ENCODE measurements at regions not wholly inside any gene's neighbourhood (a gene's known extent, or its start where the extent isn't known, plus 50 kb on each side); places are given as distances from the start of the nearest gene placed in this dataset.

GRCh38 chr11:116534270-116534975, 238.4 kb downstream of the BUD13 start:
- intact Hi-C loops (cut with micrococcal nuclease; ENCODE audit: unreplicated experiment): no loop called here
- peaks cover 0 to 2% of the 10 kb centered on the region in 2 experiments; a peak in 2 of 5 replicates for H3K27me3 ChIP-seq (ENCODE audit: control insufficient read depth in 1 of 2, insufficient read depth in 2 of 2, low read length in 2 of 2)
- DNase-seq (ENCODE audit: low spot score) (no peak), FAIRE-seq (no peak), ATAC-seq (no peak)
- no peaks in the 10 kb centered on the region for H3K4me1 ChIP-seq (ENCODE audit: insufficient read depth, low read length)
- POLR2A ChIA-PET: no interaction called here
- no peak for TF ChIP-seq SMC3 (IDR thresholded peaks at IDR 0.05; ENCODE audit: low read length)
- TF ChIP-seq THYN1 (CRISPR knock-in tag; IDR thresholded peaks at IDR 0.05; ENCODE audit: borderline replicate concordance, low read depth): no peak
- no peak for TF ChIP-seq ZC3H13 (CRISPR knock-in tag; IDR thresholded peaks at IDR 0.05)
- TF ChIP-seq THAP7 (CRISPR knock-in tag; IDR thresholded peaks at IDR 0.05): no peak
- no peak for TF ChIP-seq TEAD3 (CRISPR knock-in tag; optimal IDR thresholded peaks at IDR 0.05; ENCODE audit: borderline replicate concordance)
- TF ChIP-seq ZNF816 (CRISPR knock-in tag; IDR thresholded peaks at IDR 0.05; ENCODE audit: borderline replicate concordance): no peak
- no peak for TF ChIP-seq FOXA3 (CRISPR knock-in tag; IDR thresholded peaks at IDR 0.05)
- no peak for TF ChIP-seq ZNF230 (CRISPR knock-in tag; IDR thresholded peaks at IDR 0.05)
- TF ChIP-seq, protein P1, sequence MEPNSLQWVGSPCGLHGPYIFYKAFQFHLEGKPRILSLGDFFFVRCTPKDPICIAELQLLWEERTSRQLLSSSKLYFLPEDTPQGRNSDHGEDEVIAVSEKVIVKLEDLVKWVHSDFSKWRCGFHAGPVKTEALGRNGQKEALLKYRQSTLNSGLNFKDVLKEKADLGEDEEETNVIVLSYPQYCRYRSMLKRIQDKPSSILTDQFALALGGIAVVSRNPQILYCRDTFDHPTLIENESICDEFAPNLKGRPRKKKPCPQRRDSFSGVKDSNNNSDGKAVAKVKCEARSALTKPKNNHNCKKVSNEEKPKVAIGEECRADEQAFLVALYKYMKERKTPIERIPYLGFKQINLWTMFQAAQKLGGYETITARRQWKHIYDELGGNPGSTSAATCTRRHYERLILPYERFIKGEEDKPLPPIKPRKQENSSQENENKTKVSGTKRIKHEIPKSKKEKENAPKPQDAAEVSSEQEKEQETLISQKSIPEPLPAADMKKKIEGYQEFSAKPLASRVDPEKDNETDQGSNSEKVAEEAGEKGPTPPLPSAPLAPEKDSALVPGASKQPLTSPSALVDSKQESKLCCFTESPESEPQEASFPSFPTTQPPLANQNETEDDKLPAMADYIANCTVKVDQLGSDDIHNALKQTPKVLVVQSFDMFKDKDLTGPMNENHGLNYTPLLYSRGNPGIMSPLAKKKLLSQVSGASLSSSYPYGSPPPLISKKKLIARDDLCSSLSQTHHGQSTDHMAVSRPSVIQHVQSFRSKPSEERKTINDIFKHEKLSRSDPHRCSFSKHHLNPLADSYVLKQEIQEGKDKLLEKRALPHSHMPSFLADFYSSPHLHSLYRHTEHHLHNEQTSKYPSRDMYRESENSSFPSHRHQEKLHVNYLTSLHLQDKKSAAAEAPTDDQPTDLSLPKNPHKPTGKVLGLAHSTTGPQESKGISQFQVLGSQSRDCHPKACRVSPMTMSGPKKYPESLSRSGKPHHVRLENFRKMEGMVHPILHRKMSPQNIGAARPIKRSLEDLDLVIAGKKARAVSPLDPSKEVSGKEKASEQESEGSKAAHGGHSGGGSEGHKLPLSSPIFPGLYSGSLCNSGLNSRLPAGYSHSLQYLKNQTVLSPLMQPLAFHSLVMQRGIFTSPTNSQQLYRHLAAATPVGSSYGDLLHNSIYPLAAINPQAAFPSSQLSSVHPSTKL (CRISPR knock-in tag; IDR thresholded peaks at IDR 0.05): no peak
- TF ChIP-seq, protein P2, sequence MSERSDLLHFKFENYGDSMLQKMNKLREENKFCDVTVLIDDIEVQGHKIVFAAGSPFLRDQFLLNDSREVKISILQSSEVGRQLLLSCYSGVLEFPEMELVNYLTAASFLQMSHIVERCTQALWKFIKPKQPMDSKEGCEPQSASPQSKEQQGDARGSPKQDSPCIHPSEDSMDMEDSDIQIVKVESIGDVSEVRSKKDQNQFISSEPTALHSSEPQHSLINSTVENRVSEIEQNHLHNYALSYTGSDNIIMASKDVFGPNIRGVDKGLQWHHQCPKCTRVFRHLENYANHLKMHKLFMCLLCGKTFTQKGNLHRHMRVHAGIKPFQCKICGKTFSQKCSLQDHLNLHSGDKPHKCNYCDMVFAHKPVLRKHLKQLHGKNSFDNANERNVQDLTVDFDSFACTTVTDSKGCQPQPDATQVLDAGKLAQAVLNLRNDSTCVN (CRISPR knock-in tag; IDR thresholded peaks at IDR 0.05; ENCODE audit: borderline replicate concordance): no peak
- no peak overlapping the region for H3K4me3 ChIP-seq (replicated peaks in 1 of 3; ENCODE audit: insufficient read depth in 1 of 3, low read depth in 2 of 3, low read length in 3 of 3)
- 53% methylated on average over 14 of the region's 14 CpGs for WGBS (ENCODE audit: low lambda C conversion rate)
- CTCF ChIA-PET (ENCODE audit: low intra/inter-chr PET ratio, low total read pairs): no interaction called here
- no peak overlapping the region for H3K4me2 ChIP-seq (ENCODE audit: low read depth, low read length)
- H3K9me3 ChIP-seq (ENCODE audit: low read length): no peaks in the 10 kb centered on the region
- no TSS peak for BruUV-seq (replicated peaks)
- no peaks in the 10 kb centered on the region for H3K79me2 ChIP-seq (ENCODE audit: insufficient read depth, low read length)
- no peaks in the 10 kb centered on the region for H4K20me1 ChIP-seq (ENCODE audit: insufficient read depth, low read length)
- H3K9ac ChIP-seq (ENCODE audit: insufficient read depth, low read depth, low read length): no peak overlapping the region
- H2AFZ ChIP-seq (ENCODE audit: low read length): no peak overlapping the region
- no peaks in the 10 kb centered on the region for H3K36me3 ChIP-seq (replicated peaks in 1 of 2; ENCODE audit: control insufficient read depth in 1 of 2, insufficient read depth in 2 of 2, low read length in 2 of 2)
- in situ Hi-C loops (cut with HindIII; ENCODE audit: extremely low pct_ligation_motif_present, low pct_unique_long_range_greater_than_20kb): no loop called here
- no peak overlapping the region for H3K27ac ChIP-seq (ENCODE audit: extremely low read length, insufficient read depth, low read length)

Measured in HepG2 (cell line).